HCT116 (cell line): ENCODE measurements at regions not wholly inside any gene's neighbourhood (a gene's known extent, or its start where the extent isn't known, plus 50 kb on each side); places are given as distances from the start of the nearest gene placed in this dataset.

Experiments used
- ATAC-seq: fragments of 200-7000 bp; cut with Tn5 transposase; 2 replicates; pipeline ENCODE4 v1.9.1; 2020; ENCODE audit warnings: mild to moderate bottlenecking, moderate library complexity
- BruUV-seq: library from RNA; stranded (reverse); fragments of 400-500 nt; replicated peaks from 2 replicates; lab custom pipeline; 2021; lab: Mats Ljungman, UMichigan
- CTCF ChIA-PET: fragments of 300-600 bp; sonication (Branson Sonifier 250); formaldehyde crosslinking; loops from one replicate; lab custom pipeline; 2021; ENCODE audit warnings: antibody characterized with exemption; lab: Charles Lee
- POLR2A ChIA-PET: fragments of 300-600, 350-600 bp; sonication (Branson Sonifier 250); formaldehyde crosslinking; loops from one replicate; lab custom pipeline; 2021; ENCODE audit warnings: antibody characterized with exemption; lab: Charles Lee
- RAD21 ChIA-PET, 2 experiments: fragments of 300-600 bp; sonication (Branson Sonifier 250); formaldehyde crosslinking; loops; one replicate each; lab custom pipeline; 2023; ENCODE audit warnings: low total read pairs in 2 of 2; ENCODE audit not compliant: uncharacterized antibody in 2 of 2, unreplicated experiment in 2 of 2, low non-redundant PET in 1 of 2; lab: Charles Lee
- DNase-seq: peaks from one replicate; pipeline ENCODE4 v3.0.0-alpha.2; 2010; ENCODE audit warnings: low read depth, low spot score
- H2AFZ ChIP-seq: fragments of 200-600 bp; shearing (Covaris generic), sonication (generic); 2 replicates; pipeline ENCODE4 v1.6.1; 2017; ENCODE audit warnings: low read depth, mixed run types, mixed read lengths, antibody characterized with exemption, low read length; ENCODE audit not compliant: poor library complexity, severe bottlenecking
- H3K27ac ChIP-seq: 2 replicates; pipeline ENCODE4 v1.5.1; 2012; ENCODE audit warnings: low read depth, low read length
- H3K27me3 ChIP-seq: fragments of 200-600 bp; sonication (generic); 2 replicates; pipeline ENCODE4 v1.6.1; 2016; ENCODE audit warnings: mixed run types, low read length, mixed read lengths; ENCODE audit not compliant: insufficient read depth
- H3K36me3 ChIP-seq, 2 experiments: fragments of 200-500 bp in 1 of 2; fragments of 200-600 bp in 1 of 2; sonication (Bioruptor generic) in 1 of 2; sonication (generic) in 1 of 2; 2 replicates each; pipeline versions ENCODE4 v1.5.1 to v1.6.1; 2014 to 2016; ENCODE audit warnings: low read length in 2 of 2, inconsistent platforms in 1 of 2, mixed read lengths in 1 of 2, mixed run types in 1 of 2; ENCODE audit not compliant: insufficient read depth in 2 of 2, control insufficient read depth in 1 of 2
- H3K4me1 ChIP-seq, 2 experiments: fragments of 200-600 bp in 1 of 2; sonication (generic) in 1 of 2; 2 replicates each; pipeline versions ENCODE4 v1.5.1 to v1.6.1; 2012 to 2017; ENCODE audit warnings: low read length in 2 of 2, inconsistent platforms in 1 of 2, mild to moderate bottlenecking in 1 of 2, mixed read lengths in 1 of 2, mixed run types in 1 of 2, moderate library complexity in 1 of 2; ENCODE audit not compliant: insufficient read depth in 2 of 2, control insufficient read depth in 1 of 2
- H3K4me2 ChIP-seq: fragments of 200-600 bp; sonication (generic); 2 replicates; pipeline ENCODE4 v1.6.1; 2017; ENCODE audit warnings: mixed run types, low read length, mixed read lengths
- H3K4me3 ChIP-seq, 2 experiments: fragments of 200-600 bp in 1 of 2; sonication (generic) in 1 of 2; replicated peaks in 1 of 2; 2 replicates each; pipeline ENCODE4 v1.5.1; 2011 to 2016; ENCODE audit warnings: low read length in 2 of 2, control low read depth in 1 of 2, low read depth in 1 of 2, mild to moderate bottlenecking in 1 of 2, mixed read lengths in 1 of 2, mixed run types in 1 of 2
- H3K79me2 ChIP-seq: fragments of 200-600 bp; sonication (generic); 2 replicates; pipeline ENCODE4 v1.6.1; 2017; ENCODE audit warnings: mild to moderate bottlenecking, mixed run types, low read length, moderate library complexity, mixed read lengths; ENCODE audit not compliant: insufficient read depth
- H3K9ac ChIP-seq: fragments of 200-600 bp; sonication (generic); 2 replicates; pipeline ENCODE4 v1.6.1; 2016; ENCODE audit warnings: low read length, mixed read lengths
- H3K9me2 ChIP-seq: fragments of 200-600 bp; sonication (generic), shearing (Covaris generic); 2 replicates; pipeline ENCODE4 v1.6.1; 2017; ENCODE audit warnings: mixed run types, mild to moderate bottlenecking, moderate library complexity; ENCODE audit not compliant: insufficient read depth
- H3K9me3 ChIP-seq, 2 experiments: fragments of 200-500 bp in 1 of 2; fragments of 200-600 bp in 1 of 2; sonication (Bioruptor generic) in 1 of 2; sonication (generic) in 1 of 2; 2 replicates each; pipeline ENCODE4 v1.6.1; 2014 to 2017; ENCODE audit warnings: low read length in 2 of 2, mixed read lengths in 2 of 2, inconsistent platforms in 1 of 2, low read depth in 1 of 2, mild to moderate bottlenecking in 1 of 2, mixed run types in 1 of 2, moderate library complexity in 1 of 2; ENCODE audit not compliant: control insufficient read depth in 1 of 2, insufficient read depth in 1 of 2
- H4K20me1 ChIP-seq: fragments of 200-600 bp; sonication (generic), shearing (Covaris generic); 2 replicates; pipeline ENCODE4 v1.6.1; 2017; ENCODE audit warnings: mixed run types, mild to moderate bottlenecking, moderate library complexity; ENCODE audit not compliant: insufficient read depth
- CEBPB ChIP-seq: IDR thresholded peaks from 2 replicates; pipeline ENCODE4 v1.6.1; 2012; ENCODE audit warnings: low read depth
- CTCF ChIP-seq, 3 experiments: fragments of 200-600 bp in 1 of 3; sonication (generic) in 1 of 3; IDR thresholded peaks in 2 of 3; conservative IDR thresholded peaks in 1 of 3; 2 replicates each; pipeline ENCODE4 v1.5.1; 2012 to 2017; ENCODE audit warnings: low read depth in 2 of 3, low read length in 2 of 3, antibody characterized with exemption in 1 of 3, borderline replicate concordance in 1 of 3, control low read depth in 1 of 3, mild to moderate bottlenecking in 1 of 3, mixed read lengths in 1 of 3, mixed run types in 1 of 3, moderate library complexity in 1 of 3; ENCODE audit not compliant: insufficient read depth in 1 of 3
- EGR1 ChIP-seq: IDR thresholded peaks from 2 replicates; pipeline ENCODE4 v1.6.1; 2012; ENCODE audit warnings: low read depth
- EZH2 ChIP-seq: fragments of 200-600 bp; sonication (generic); IDR thresholded peaks from 2 replicates; pipeline ENCODE4 v1.6.1; 2017; ENCODE audit warnings: antibody characterized with exemption, mixed run types
- FOSL1 ChIP-seq: IDR thresholded peaks from 2 replicates; pipeline ENCODE4 v1.6.1; 2012; ENCODE audit warnings: low read depth
- POLR2A ChIP-seq: IDR thresholded peaks from 2 replicates; pipeline ENCODE4 v1.7.0; 2011; ENCODE audit warnings: borderline replicate concordance; ENCODE audit not compliant: insufficient read depth, insufficient read length; ENCODE audit errors: extremely low read depth
- POLR2AphosphoS5 ChIP-seq: IDR thresholded peaks from 2 replicates; pipeline ENCODE4 v1.6.1; 2011; ENCODE audit warnings: mild to moderate bottlenecking, low read depth, low read length, moderate library complexity
- RAD21 ChIP-seq: IDR thresholded peaks from 2 replicates; pipeline ENCODE4 v1.6.1; 2012; ENCODE audit warnings: low read depth, mild to moderate bottlenecking
- SP1 ChIP-seq: IDR thresholded peaks from 2 replicates; pipeline ENCODE4 v1.6.1; 2012; ENCODE audit warnings: low read depth
- SRF ChIP-seq: IDR thresholded peaks from 2 replicates; pipeline ENCODE4 v1.6.1; 2012; ENCODE audit warnings: low read depth
- YY1 ChIP-seq: IDR thresholded peaks from 2 replicates; pipeline ENCODE4 v1.6.1; 2011; ENCODE audit warnings: low read length, low read depth, moderate library complexity, mild to moderate bottlenecking; ENCODE audit not compliant: insufficient replicate concordance; ENCODE audit errors: extremely low read depth
- ZNF274 ChIP-seq: fragments of 200-500 bp; sonication (Bioruptor generic); IDR thresholded peaks from 2 replicates; pipeline ENCODE4 v1.6.1; 2014; ENCODE audit warnings: mild to moderate bottlenecking, low read depth, low read length, inconsistent platforms
- intact Hi-C: fragments of 100-400 bp; cut with micrococcal nuclease; formaldehyde crosslinking; loops from 2 replicates; pipeline ENCODE4 v1.10.0; 2022
- TF ChIP-seq, protein P1 (sequence below): IDR thresholded peaks from 2 replicates; pipeline ENCODE4 v1.6.1; 2011; ENCODE audit warnings: mild to moderate bottlenecking, low read length, moderate library complexity; ENCODE audit not compliant: insufficient replicate concordance; ENCODE audit errors: extremely low read depth
- TF ChIP-seq, protein P2 (sequence below): IDR thresholded peaks from 2 replicates; pipeline ENCODE4 v1.6.1; 2012; ENCODE audit warnings: low read depth

DNA sequence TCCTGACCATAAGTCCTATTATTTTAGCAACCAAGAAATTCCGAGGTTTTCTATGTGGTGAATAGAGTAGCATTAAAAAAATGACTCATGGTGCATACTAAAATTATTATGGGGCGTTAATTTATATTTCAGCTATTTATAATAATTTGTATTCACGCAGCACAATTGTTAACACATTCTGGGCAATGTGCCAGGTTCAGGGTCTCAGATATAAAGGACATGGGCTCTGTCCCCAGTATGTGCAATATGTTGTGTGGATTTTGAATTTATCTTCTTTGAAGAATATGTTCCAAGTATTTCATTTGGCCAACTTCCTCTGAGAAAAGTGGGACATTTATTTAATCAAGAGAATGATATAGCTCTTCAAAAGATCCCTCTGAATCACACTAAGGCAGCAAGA, 1434.7 kb upstream of the PRR20A start:
- H3K27me3 ChIP-seq, result no peaks in the 10 kb centered on the region
- peaks cover 17 to 26% of the 10 kb centered on the region in 2 experiments for H3K9me3 ChIP-seq
- no peaks in the 10 kb centered on the region for H3K36me3 ChIP-seq
- no peak overlapping the region for H3K4me2 ChIP-seq
- no peak overlapping the region for H3K27ac ChIP-seq
- POLR2A ChIA-PET, result no interaction called here
- no peaks in the 10 kb centered on the region for H3K4me1 ChIP-seq
- H3K9ac ChIP-seq, result no peak overlapping the region
- no peaks in the 10 kb centered on the region for H4K20me1 ChIP-seq
- DNase-seq (no peak), ATAC-seq (no peak)
- no TSS peak for BruUV-seq
- H3K9me2 ChIP-seq, result no peaks in the 10 kb centered on the region
- no peak overlapping the region for H3K4me3 ChIP-seq
- intact Hi-C loops, result no loop called here
- no peaks in the 10 kb centered on the region for H3K79me2 ChIP-seq
- no peak for TF ChIP-seq CEBPB
- no peak for TF ChIP-seq FOSL1
- no peak for TF ChIP-seq EZH2
- no peak for TF ChIP-seq SP1
- TF ChIP-seq, all 23 proteins: peak for 0
- CTCF ChIA-PET, result no interaction called here
- RAD21 ChIA-PET, result no interaction called here
- H2AFZ ChIP-seq, result no peak overlapping the region

DNA sequence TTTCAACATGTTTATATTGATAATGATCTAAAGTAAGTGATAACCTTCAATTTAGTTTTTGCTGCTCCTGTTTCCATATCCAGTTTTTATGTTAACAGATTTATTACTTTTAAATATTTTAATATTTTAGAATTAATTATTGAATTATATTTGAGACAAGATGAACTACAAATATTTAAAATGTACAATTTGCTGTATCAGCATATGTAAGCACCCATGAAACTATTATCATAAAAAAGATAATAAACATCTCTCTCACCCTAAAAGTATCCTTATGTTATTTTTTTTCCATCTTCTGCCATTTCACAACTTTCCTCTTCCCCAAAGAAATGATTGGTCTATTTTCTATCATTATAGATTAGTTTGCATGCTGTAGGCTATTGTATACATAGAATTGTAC, 1426.6 kb upstream of the PRR20A start:
- ChIA-PET RAD21 (no interaction called here), POLR2A (no interaction called here), CTCF (no interaction called here)
- H3K9me2 ChIP-seq, result no peaks in the 10 kb centered on the region
- ATAC-seq (no peak), DNase-seq (no peak)
- no peak overlapping the region for H3K4me2 ChIP-seq
- no peak overlapping the region for H2AFZ ChIP-seq
- no peak overlapping the region for H3K9ac ChIP-seq
- no peaks in the 10 kb centered on the region for H4K20me1 ChIP-seq
- H3K9me3 ChIP-seq, result peaks cover 8 to 15% of the 10 kb centered on the region in 2 experiments; a peak in 3 of 4 replicates
- H3K27ac ChIP-seq, result no peak overlapping the region
- no peaks in the 10 kb centered on the region for H3K4me1 ChIP-seq
- no peaks in the 10 kb centered on the region for H3K36me3 ChIP-seq
- no peak overlapping the region for H3K4me3 ChIP-seq
- H3K79me2 ChIP-seq, result no peaks in the 10 kb centered on the region
- H3K27me3 ChIP-seq, result no peaks in the 10 kb centered on the region
- BruUV-seq, result no TSS peak
- intact Hi-C loops, result no loop called here
- TF ChIP-seq YY1 (no peak), EZH2 (no peak), ZNF274 (no peak), CEBPB (no peak), POLR2AphosphoS5 (no peak), SRF (no peak), RAD21 (no peak), EGR1 (no peak), CTCF (IDR thresholded peaks at IDR 0.05 in 2 of 3, conservative IDR thresholded peaks at IDR 0.05 in 1 of 3; ENCODE audit: borderline replicate concordance in 1 of 3, insufficient read depth in 1 of 3, low read depth in 2 of 3, low read length in 2 of 3) (no peak), POLR2A (no peak)
- TF ChIP-seq, protein P1, sequence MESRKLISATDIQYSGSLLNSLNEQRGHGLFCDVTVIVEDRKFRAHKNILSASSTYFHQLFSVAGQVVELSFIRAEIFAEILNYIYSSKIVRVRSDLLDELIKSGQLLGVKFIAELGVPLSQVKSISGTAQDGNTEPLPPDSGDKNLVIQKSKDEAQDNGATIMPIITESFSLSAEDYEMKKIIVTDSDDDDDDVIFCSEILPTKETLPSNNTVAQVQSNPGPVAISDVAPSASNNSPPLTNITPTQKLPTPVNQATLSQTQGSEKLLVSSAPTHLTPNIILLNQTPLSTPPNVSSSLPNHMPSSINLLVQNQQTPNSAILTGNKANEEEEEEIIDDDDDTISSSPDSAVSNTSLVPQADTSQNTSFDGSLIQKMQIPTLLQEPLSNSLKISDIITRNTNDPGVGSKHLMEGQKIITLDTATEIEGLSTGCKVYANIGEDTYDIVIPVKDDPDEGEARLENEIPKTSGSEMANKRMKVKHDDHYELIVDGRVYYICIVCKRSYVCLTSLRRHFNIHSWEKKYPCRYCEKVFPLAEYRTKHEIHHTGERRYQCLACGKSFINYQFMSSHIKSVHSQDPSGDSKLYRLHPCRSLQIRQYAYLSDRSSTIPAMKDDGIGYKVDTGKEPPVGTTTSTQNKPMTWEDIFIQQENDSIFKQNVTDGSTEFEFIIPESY, result no peak
- TF ChIP-seq, protein P2, sequence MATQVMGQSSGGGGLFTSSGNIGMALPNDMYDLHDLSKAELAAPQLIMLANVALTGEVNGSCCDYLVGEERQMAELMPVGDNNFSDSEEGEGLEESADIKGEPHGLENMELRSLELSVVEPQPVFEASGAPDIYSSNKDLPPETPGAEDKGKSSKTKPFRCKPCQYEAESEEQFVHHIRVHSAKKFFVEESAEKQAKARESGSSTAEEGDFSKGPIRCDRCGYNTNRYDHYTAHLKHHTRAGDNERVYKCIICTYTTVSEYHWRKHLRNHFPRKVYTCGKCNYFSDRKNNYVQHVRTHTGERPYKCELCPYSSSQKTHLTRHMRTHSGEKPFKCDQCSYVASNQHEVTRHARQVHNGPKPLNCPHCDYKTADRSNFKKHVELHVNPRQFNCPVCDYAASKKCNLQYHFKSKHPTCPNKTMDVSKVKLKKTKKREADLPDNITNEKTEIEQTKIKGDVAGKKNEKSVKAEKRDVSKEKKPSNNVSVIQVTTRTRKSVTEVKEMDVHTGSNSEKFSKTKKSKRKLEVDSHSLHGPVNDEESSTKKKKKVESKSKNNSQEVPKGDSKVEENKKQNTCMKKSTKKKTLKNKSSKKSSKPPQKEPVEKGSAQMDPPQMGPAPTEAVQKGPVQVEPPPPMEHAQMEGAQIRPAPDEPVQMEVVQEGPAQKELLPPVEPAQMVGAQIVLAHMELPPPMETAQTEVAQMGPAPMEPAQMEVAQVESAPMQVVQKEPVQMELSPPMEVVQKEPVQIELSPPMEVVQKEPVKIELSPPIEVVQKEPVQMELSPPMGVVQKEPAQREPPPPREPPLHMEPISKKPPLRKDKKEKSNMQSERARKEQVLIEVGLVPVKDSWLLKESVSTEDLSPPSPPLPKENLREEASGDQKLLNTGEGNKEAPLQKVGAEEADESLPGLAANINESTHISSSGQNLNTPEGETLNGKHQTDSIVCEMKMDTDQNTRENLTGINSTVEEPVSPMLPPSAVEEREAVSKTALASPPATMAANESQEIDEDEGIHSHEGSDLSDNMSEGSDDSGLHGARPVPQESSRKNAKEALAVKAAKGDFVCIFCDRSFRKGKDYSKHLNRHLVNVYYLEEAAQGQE, result no peak
